Amniotic epithelial cell (primary cell): ENCODE measurements at regions not wholly inside any gene's neighbourhood (a gene's known extent, or its start where the extent isn't known, plus 50 kb on each side); places are given as distances from the start of the nearest gene placed in this dataset.

Source experiments
- DNase-seq: peaks from one replicate; pipeline ENCODE4 v3.0.0-alpha.2; 2010; ENCODE audit warnings: low read depth

- DNase-seq = peak; percentile 88
These were observed 175.7 kb upstream of the BCOR start for GRCh38 chrX:40273356-40274050.

- no peak for DNase-seq
These were observed 175.0 kb upstream of the BCOR start for GRCh38 chrX:40272776-40273175.

GRCh38 chrX:40272141-40272540 lies 174.4 kb upstream of the BCOR start:
- DNase-seq = peak; percentile 90

- DNase-seq = no peak
These were observed 170.4 kb upstream of the BCOR start for GRCh38 chrX:40268188-40268520.

GRCh38 chrX:40267334-40268187 lies 169.8 kb upstream of the BCOR start:
- DNase-seq = no peak

GRCh38 chrX:40266490-40267333 lies 169.0 kb upstream of the BCOR start:
- DNase-seq = peak; percentile 46

- no peak for DNase-seq
These were observed 168.2 kb upstream of the BCOR start for GRCh38 chrX:40265936-40266335.

GRCh38 chrX:40263014-40263560 lies 165.3 kb upstream of the BCOR start:
- DNase-seq = peak; percentile 62

- DNase-seq = peak; percentile 87
These were observed 164.6 kb upstream of the BCOR start for GRCh38 chrX:40262157-40263013.

- DNase-seq = no peak
These were observed 164.0 kb upstream of the BCOR start for GRCh38 chrX:40261833-40262156.

- DNase-seq = no peak
These were observed 162.5 kb upstream of the BCOR start for GRCh38 chrX:40260146-40260747.

- DNase-seq = no peak
These were observed 161.2 kb upstream of the BCOR start for GRCh38 chrX:40258909-40259308.

GRCh38 chrX:40253771-40254170 lies 156.0 kb upstream of the BCOR start:
- no peak for DNase-seq

GRCh38 chrX:40249582-40249981 lies 151.8 kb upstream of the BCOR start:
- DNase-seq = no peak

GRCh38 chrX:40248822-40249221 lies 151.1 kb upstream of the BCOR start:
- DNase-seq = no peak

GRCh38 chrX:40247848-40248622 lies 150.3 kb upstream of the BCOR start:
- DNase-seq = no peak

- DNase-seq = no peak
These were observed 149.6 kb upstream of the BCOR start for GRCh38 chrX:40247382-40247781.

- DNase-seq = peak; percentile 12
These were observed 147.8 kb upstream of the BCOR start for GRCh38 chrX:40245488-40246071.

- DNase-seq = peak; percentile 8
These were observed 147.2 kb upstream of the BCOR start for GRCh38 chrX:40244980-40245379.
